ENCODE measurements at regions not wholly inside any gene's neighbourhood (a gene's known extent, or its start where the extent isn't known, plus 50 kb on each side); places are given as distances from the start of the nearest gene placed in this dataset.

GRCh38 chr13:47397739-47398138 is 500.9 kb upstream of the HTR2A start:
- H3K27me3 ChIP-seq (ENCODE audit: low read depth): no peaks in the 10 kb centered on the region
- no peak overlapping the region for H3K27ac ChIP-seq (replicated peaks)
- no peaks in the 10 kb centered on the region for H3K4me1 ChIP-seq
- intact Hi-C loops (cut with micrococcal nuclease): no loop called here
- H3K4me3 ChIP-seq: no peak overlapping the region
- no peak for DNase-seq
- TF ChIP-seq CTCF (IDR thresholded peaks at IDR 0.05; ENCODE audit: borderline replicate concordance): no peak
- no peaks in the 10 kb centered on the region for H3K36me3 ChIP-seq
- no peaks in the 10 kb centered on the region for H3K9me3 ChIP-seq (replicated peaks)

- H3K4me1 ChIP-seq: no peaks in the 10 kb centered on the region
- no peak for TF ChIP-seq CTCF (IDR thresholded peaks at IDR 0.05; ENCODE audit: borderline replicate concordance)
- DNase-seq: no peak
- H3K36me3 ChIP-seq: no peaks in the 10 kb centered on the region
- peaks cover 8% of the 10 kb centered on the region for H3K9me3 ChIP-seq (replicated peaks)
- H3K27me3 ChIP-seq (ENCODE audit: low read depth): no peaks in the 10 kb centered on the region
- intact Hi-C loops (cut with micrococcal nuclease): no loop called here
- H3K27ac ChIP-seq (replicated peaks): no peak overlapping the region
- no peak overlapping the region for H3K4me3 ChIP-seq
Measured at GRCh38 chr13:47396915-47397314, 500.1 kb upstream of the HTR2A start.

DNA sequence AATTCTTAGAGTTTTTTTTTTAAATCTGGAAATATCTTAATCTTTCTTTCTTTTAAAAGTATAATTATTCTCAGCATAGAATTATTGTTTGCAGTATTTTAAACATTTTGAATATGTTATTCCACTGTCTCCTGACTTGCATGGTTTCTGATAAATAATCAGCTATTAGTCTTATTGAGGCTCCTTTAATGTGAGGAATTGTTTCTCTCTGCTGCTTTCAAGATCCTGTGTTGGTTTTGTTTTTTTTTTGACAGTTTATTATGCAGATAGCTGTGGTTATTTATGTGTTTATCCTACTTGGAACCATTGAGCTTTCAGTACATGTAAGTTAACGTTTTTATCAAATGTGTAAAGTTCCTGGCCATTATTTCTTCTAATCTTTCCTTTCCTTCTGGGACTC is 477.9 kb upstream of the HTR2A start:
- H3K4me1 ChIP-seq: no peaks in the 10 kb centered on the region
- intact Hi-C loops (cut with micrococcal nuclease): no loop called here
- no peak for TF ChIP-seq CTCF (IDR thresholded peaks at IDR 0.05; ENCODE audit: borderline replicate concordance)

GRCh38 chr13:47372751-47373150 is 475.9 kb upstream of the HTR2A start:
- no peaks in the 10 kb centered on the region for H3K4me1 ChIP-seq
- intact Hi-C loops (cut with micrococcal nuclease): no loop called here
- peaks cover 45% of the 10 kb centered on the region for H3K9me3 ChIP-seq (replicated peaks)
- H3K4me3 ChIP-seq: no peak overlapping the region
- no peak for TF ChIP-seq CTCF (IDR thresholded peaks at IDR 0.05; ENCODE audit: borderline replicate concordance)
- H3K27ac ChIP-seq (replicated peaks): no peak overlapping the region
- H3K36me3 ChIP-seq: no peaks in the 10 kb centered on the region
- no peak for DNase-seq
- H3K27me3 ChIP-seq (ENCODE audit: low read depth): no peaks in the 10 kb centered on the region

More for the DNA sequence above, 477.9 kb upstream of the HTR2A start:
- Histone ChIP-seq H3K27ac (replicated peaks) (no peak overlapping the region), H3K36me3 (no peaks in the 10 kb centered on the region), H3K27me3 (ENCODE audit: low read depth) (no peaks in the 10 kb centered on the region), H3K9me3 (replicated peaks) (peaks cover 29% of the 10 kb centered on the region), H3K4me3 (no peak overlapping the region)
- DNase-seq: no peak

GRCh38 chr13:47351798-47352197 is 454.9 kb upstream of the HTR2A start:
- Histone ChIP-seq H3K9me3 (replicated peaks) (peaks cover 27% of the 10 kb centered on the region), H3K27ac (replicated peaks) (no peak overlapping the region), H3K36me3 (no peaks in the 10 kb centered on the region), H3K27me3 (ENCODE audit: low read depth) (no peaks in the 10 kb centered on the region), H3K4me1 (no peaks in the 10 kb centered on the region), H3K4me3 (no peak overlapping the region)
- no peak for DNase-seq
- intact Hi-C loops (cut with micrococcal nuclease): no loop called here
- TF ChIP-seq CTCF (IDR thresholded peaks at IDR 0.05; ENCODE audit: borderline replicate concordance): no peak

Measured in left ventricle myocardium inferior (tissue), 1 donor.